ENCODE measurements at regions not wholly inside any gene's neighbourhood (a gene's known extent, or its start where the extent isn't known, plus 50 kb on each side); places are given as distances from the start of the nearest gene placed in this dataset.
"Not testable (repeated sequence)": the region's sequence is repeated elsewhere in the genome, so short reads cannot be mapped to it uniquely, and the experiment has no call there.

DNA sequence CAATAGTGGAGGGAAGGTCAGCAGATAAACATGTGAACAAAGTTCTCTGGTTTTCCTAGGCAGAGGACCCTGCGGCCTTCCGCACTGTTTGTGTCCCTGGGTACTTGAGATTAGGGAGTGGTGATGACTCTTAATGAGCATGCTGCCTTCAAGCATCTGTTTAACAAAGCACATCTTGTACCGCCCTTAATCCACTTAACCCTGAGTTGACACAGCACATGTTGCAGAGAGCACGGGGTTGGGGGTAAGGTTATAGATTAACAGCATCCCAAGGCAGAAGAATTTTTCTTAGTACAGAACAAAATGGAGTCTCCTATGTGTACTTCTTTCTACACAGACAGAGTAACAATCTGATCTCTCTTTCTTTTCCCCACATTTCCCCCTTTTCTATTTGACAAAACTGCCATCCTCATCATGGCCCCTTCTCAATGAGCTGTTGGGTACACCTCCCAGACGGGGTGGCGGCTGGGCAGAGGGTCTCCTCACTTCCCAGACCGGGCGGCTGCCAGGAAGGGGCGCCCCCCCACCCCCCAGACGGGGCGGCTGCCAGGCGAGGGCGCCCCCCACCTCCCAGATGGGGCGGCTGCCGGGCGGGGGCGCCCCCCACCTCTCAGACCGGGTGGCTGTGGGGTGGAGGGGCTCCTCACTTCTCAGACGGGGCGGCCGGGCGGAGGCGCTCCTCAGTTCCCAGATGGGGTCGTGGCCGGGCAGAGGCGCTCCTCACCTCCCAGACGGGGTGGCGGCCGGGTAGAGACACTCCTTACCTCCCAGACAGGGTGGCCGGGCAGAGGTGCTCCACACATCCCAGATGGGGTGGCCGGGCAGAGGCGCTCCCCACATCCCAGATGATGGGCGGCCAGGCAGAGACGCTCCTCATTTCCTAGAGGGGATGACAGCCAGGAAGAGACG lies 361.6 kb upstream of the SGO1 start:
- no CpG with 5 or more reads among the region's 35 CpGs for WGBS (ENCODE audit: extremely low coverage, insufficient coverage, insufficient read length)
- not testable (repeated sequence) for H2AK5ac ChIP-seq (ENCODE audit: low read length); H2BK5ac ChIP-seq (ENCODE audit: low read depth, low read length, poor library complexity); H3K4ac ChIP-seq (ENCODE audit: low read depth, low read length); H3K79me2 ChIP-seq (ENCODE audit: control insufficient read depth, insufficient read depth, low read length, poor library complexity); H4K12ac ChIP-seq (ENCODE audit: low read depth, low read length); H3K4me2 ChIP-seq (ENCODE audit: low read length); H2BK12ac ChIP-seq (ENCODE audit: low read length); H4K91ac ChIP-seq (ENCODE audit: low read depth, low read length); H3K18ac ChIP-seq (ENCODE audit: low read length); H3K27ac ChIP-seq (ENCODE audit: low read depth, low read length); DNase-seq; H3K9ac ChIP-seq (ENCODE audit: low read length); H3K4me1 ChIP-seq (ENCODE audit: control insufficient read depth in 1 of 2, insufficient read depth in 2 of 2, low read length in 2 of 2); H3K4me3 ChIP-seq (ENCODE audit: low read depth, low read length); H3K23ac ChIP-seq (ENCODE audit: low read length); H2AFZ ChIP-seq (ENCODE audit: insufficient read depth, low read length, poor library complexity); H3K14ac ChIP-seq (ENCODE audit: low read length); H3K9me3 ChIP-seq (ENCODE audit: insufficient read depth, low read depth, low read length); H3K27me3 ChIP-seq (ENCODE audit: insufficient read depth, low read length); H3K36me3 ChIP-seq (ENCODE audit: control insufficient read depth in 1 of 2, insufficient read depth in 2 of 2, low read length in 2 of 2); H4K8ac ChIP-seq (ENCODE audit: low read depth, low read length); H3K79me1 ChIP-seq (ENCODE audit: low read length); H2BK120ac ChIP-seq (ENCODE audit: insufficient read depth, low read length, poor library complexity)

DNA sequence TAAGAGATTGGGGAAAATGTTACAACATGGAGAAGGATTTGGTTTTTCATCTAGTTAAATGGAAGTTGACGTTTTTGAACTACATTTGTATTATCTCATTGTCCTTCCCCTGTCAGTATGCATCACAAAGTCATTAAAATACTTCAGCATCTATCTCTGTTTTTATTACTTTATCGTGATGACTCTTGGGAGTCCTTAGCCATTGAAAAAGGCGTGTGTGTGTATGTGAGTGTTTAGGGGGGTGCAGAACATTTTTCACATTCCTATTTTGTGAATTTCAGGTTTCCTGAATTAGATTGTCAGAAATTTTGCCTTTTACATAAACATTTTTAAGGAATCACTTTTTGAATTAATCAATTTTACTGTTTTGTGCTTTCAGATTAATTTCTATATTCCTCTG lies 360.6 kb upstream of the SGO1 start:
- DNase-seq: no peak
- no peak overlapping the region for H4K12ac ChIP-seq (ENCODE audit: low read depth, low read length)

DNA sequence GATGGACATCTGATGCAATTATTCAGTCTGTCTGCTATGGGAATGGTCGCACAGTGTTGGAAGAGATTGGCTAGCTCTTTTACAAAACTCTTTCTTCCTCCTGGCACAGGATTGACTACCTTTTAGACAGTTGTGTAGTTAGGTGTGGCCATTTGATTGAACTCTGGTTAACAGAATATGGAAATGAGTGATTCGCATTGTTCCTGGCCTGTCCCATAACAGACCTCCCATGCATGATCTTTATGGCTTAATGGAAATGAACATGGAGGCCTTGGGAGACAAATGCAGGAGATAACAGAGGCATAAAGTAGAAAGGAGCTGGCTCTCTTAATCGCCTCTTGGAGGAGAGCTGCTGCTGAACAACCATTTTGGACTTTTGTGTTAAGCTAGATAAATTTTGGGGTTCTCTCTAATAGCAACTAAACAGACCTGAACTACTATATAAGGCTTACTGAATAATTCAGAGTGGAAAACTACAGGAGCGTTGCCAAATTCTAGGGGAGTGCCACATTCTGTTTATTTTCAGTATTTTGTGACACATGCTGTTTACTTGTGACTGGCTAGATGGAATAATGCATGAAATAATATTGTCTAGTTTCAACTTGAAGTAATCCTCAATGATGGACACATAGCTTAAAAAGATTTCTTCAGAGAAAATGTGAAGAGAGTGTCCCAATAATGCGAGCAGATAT lies 357.7 kb upstream of the SGO1 start:
- Histone ChIP-seq H3K27ac (ENCODE audit: low read depth, low read length) (no peak overlapping the region), H3K4me3 (ENCODE audit: low read depth, low read length) (no peak overlapping the region), H3K14ac (ENCODE audit: low read length) (no peak overlapping the region), H3K79me2 (ENCODE audit: control insufficient read depth, insufficient read depth, low read length, poor library complexity) (no peaks in the 10 kb centered on the region), H3K18ac (ENCODE audit: low read length) (no peak overlapping the region), H2BK120ac (ENCODE audit: insufficient read depth, low read length, poor library complexity) (no peak overlapping the region), H4K91ac (ENCODE audit: low read depth, low read length) (no peak overlapping the region), H3K4ac (ENCODE audit: low read depth, low read length) (no peak overlapping the region), H2BK5ac (ENCODE audit: low read depth, low read length, poor library complexity) (no peak overlapping the region), H2AFZ (ENCODE audit: insufficient read depth, low read length, poor library complexity) (no peak overlapping the region), H3K79me1 (ENCODE audit: low read length) (peaks cover 2% of the 10 kb centered on the region), H3K36me3 (ENCODE audit: control insufficient read depth in 1 of 2, insufficient read depth in 2 of 2, low read length in 2 of 2) (no peaks in the 10 kb centered on the region), H3K4me2 (ENCODE audit: low read length) (no peak overlapping the region), H3K27me3 (ENCODE audit: insufficient read depth, low read length) (no peaks in the 10 kb centered on the region), H2BK12ac (ENCODE audit: low read length) (no peak overlapping the region), H3K9me3 (ENCODE audit: insufficient read depth, low read depth, low read length) (peaks cover 2% of the 10 kb centered on the region), H4K12ac (ENCODE audit: low read depth, low read length) (no peak overlapping the region), H3K9ac (ENCODE audit: low read length) (no peak overlapping the region), H3K23ac (ENCODE audit: low read length) (no peak overlapping the region), H3K4me1 (ENCODE audit: control insufficient read depth in 1 of 2, insufficient read depth in 2 of 2, low read length in 2 of 2) (peaks cover 4% of the 10 kb centered on the region in 2 experiments), H4K8ac (ENCODE audit: low read depth, low read length) (no peak overlapping the region), H2AK5ac (ENCODE audit: low read length) (no peak overlapping the region)
- WGBS (ENCODE audit: extremely low coverage, insufficient coverage, insufficient read length): no CpG with 5 or more reads among the region's 5 CpGs
- DNase-seq: no peak

More for the DNA sequence above, 360.6 kb upstream of the SGO1 start:
- no peak overlapping the region for H2BK5ac ChIP-seq (ENCODE audit: low read depth, low read length, poor library complexity)
- H3K9me3 ChIP-seq (ENCODE audit: insufficient read depth, low read depth, low read length): peaks cover 2% of the 10 kb centered on the region
- H3K27ac ChIP-seq (ENCODE audit: low read depth, low read length): no peak overlapping the region
- H3K23ac ChIP-seq (ENCODE audit: low read length): no peak overlapping the region
- no peak overlapping the region for H4K8ac ChIP-seq (ENCODE audit: low read depth, low read length)
- H3K36me3 ChIP-seq (ENCODE audit: control insufficient read depth in 1 of 2, insufficient read depth in 2 of 2, low read length in 2 of 2): no peaks in the 10 kb centered on the region
- no peaks in the 10 kb centered on the region for H3K79me1 ChIP-seq (ENCODE audit: low read length)
- H2BK120ac ChIP-seq (ENCODE audit: insufficient read depth, low read length, poor library complexity): no peak overlapping the region
- no peak overlapping the region for H4K91ac ChIP-seq (ENCODE audit: low read depth, low read length)
- H3K9ac ChIP-seq (ENCODE audit: low read length): no peak overlapping the region
- H2BK12ac ChIP-seq (ENCODE audit: low read length): no peak overlapping the region
- no peak overlapping the region for H3K4ac ChIP-seq (ENCODE audit: low read depth, low read length)
- H2AK5ac ChIP-seq (ENCODE audit: low read length): no peak overlapping the region
- no peaks in the 10 kb centered on the region for H3K79me2 ChIP-seq (ENCODE audit: control insufficient read depth, insufficient read depth, low read length, poor library complexity)
- no peaks in the 10 kb centered on the region for H3K4me1 ChIP-seq (ENCODE audit: control insufficient read depth in 1 of 2, insufficient read depth in 2 of 2, low read length in 2 of 2)
- no peak overlapping the region for H3K4me2 ChIP-seq (ENCODE audit: low read length)
- no peak overlapping the region for H3K14ac ChIP-seq (ENCODE audit: low read length)
- H2AFZ ChIP-seq (ENCODE audit: insufficient read depth, low read length, poor library complexity): no peak overlapping the region
- no peaks in the 10 kb centered on the region for H3K27me3 ChIP-seq (ENCODE audit: insufficient read depth, low read length)
- H3K18ac ChIP-seq (ENCODE audit: low read length): no peak overlapping the region
- no CpG with 5 or more reads among the region's 3 CpGs for WGBS (ENCODE audit: extremely low coverage, insufficient coverage, insufficient read length)
- no peak overlapping the region for H3K4me3 ChIP-seq (ENCODE audit: low read depth, low read length)

DNA sequence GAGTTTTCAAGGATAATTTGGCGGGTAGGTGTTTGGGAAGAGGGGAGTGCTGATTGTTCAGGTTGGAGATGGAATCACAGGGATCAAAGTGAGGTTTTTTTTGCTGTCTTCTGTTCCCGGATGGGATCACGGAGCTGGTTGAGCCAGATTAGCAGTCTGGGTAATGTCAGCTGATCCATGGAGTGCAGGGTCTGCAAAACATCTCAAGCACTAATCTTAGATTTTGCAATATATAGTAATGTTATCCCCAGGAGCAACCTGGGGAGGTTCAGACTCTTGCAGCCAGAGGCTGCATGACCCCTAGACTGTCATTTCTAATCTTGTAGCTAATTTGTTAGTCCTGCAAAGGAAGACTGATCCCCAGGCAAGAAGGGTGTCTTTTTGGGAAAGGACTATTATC lies 354.1 kb upstream of the SGO1 start:
- Histone ChIP-seq H3K4me3 (ENCODE audit: low read depth, low read length) (no peak overlapping the region), H3K4me2 (ENCODE audit: low read length) (no peak overlapping the region), H3K36me3 (ENCODE audit: control insufficient read depth in 1 of 2, insufficient read depth in 2 of 2, low read length in 2 of 2) (no peaks in the 10 kb centered on the region), H2AK5ac (ENCODE audit: low read length) (no peak overlapping the region), H3K79me1 (ENCODE audit: low read length) (peaks cover 2% of the 10 kb centered on the region), H3K27me3 (ENCODE audit: insufficient read depth, low read length) (no peaks in the 10 kb centered on the region), H3K9ac (ENCODE audit: low read length) (no peak overlapping the region), H4K8ac (ENCODE audit: low read depth, low read length) (no peak overlapping the region), H2AFZ (ENCODE audit: insufficient read depth, low read length, poor library complexity) (no peak overlapping the region), H3K14ac (ENCODE audit: low read length) (no peak overlapping the region), H4K12ac (ENCODE audit: low read depth, low read length) (no peak overlapping the region), H3K27ac (ENCODE audit: low read depth, low read length) (peak overlapping the region; percentile 34), H3K4ac (ENCODE audit: low read depth, low read length) (no peak overlapping the region), H3K79me2 (ENCODE audit: control insufficient read depth, insufficient read depth, low read length, poor library complexity) (no peaks in the 10 kb centered on the region), H2BK120ac (ENCODE audit: insufficient read depth, low read length, poor library complexity) (no peak overlapping the region), H4K91ac (ENCODE audit: low read depth, low read length) (no peak overlapping the region), H3K18ac (ENCODE audit: low read length) (no peak overlapping the region), H2BK5ac (ENCODE audit: low read depth, low read length, poor library complexity) (no peak overlapping the region), H3K9me3 (ENCODE audit: insufficient read depth, low read depth, low read length) (no peaks in the 10 kb centered on the region), H3K4me1 (ENCODE audit: control insufficient read depth in 1 of 2, insufficient read depth in 2 of 2, low read length in 2 of 2) (peaks cover 4 to 8% of the 10 kb centered on the region in 2 experiments), H3K23ac (ENCODE audit: low read length) (no peak overlapping the region), H2BK12ac (ENCODE audit: low read length) (no peak overlapping the region)
- WGBS (ENCODE audit: extremely low coverage, insufficient coverage, insufficient read length): no CpG with 5 or more reads among the region's 3 CpGs
- no peak for DNase-seq

Measured in trophoblast cell (in vitro differentiated cells and primary cell).